Liver (tissue), 3 donors: ENCODE measurements at regions not wholly inside any gene's neighbourhood (a gene's known extent, or its start where the extent isn't known, plus 50 kb on each side); places are given as distances from the start of the nearest gene placed in this dataset.

Source experiments
- CTCF ChIP-seq: fragments of 150-350 bp; IDR thresholded peaks from 2 replicates; pipeline ENCODE4 v1.5.1; 2017; ENCODE audit warnings: improper control_type of control experiment, low read depth, low read length; ENCODE audit not compliant: missing input control
- GABPA ChIP-seq, 2 donors: IDR thresholded peaks in 1 of 2; conservative IDR thresholded peaks in 1 of 2; 2 replicates each; pipeline ENCODE4 v1.6.1; 2016; ENCODE audit warnings: antibody characterized with exemption in 2 of 2, mild to moderate bottlenecking in 1 of 2, moderate library complexity in 1 of 2
- HNF4G ChIP-seq: IDR thresholded peaks from 2 replicates; pipeline ENCODE4 v1.6.1; 2016; ENCODE audit warnings: antibody characterized with exemption
- JUND ChIP-seq, 2 donors: IDR thresholded peaks; 2 replicates each; pipeline ENCODE4 v1.6.1; 2016; ENCODE audit warnings: antibody characterized with exemption in 2 of 2
- MAX ChIP-seq: IDR thresholded peaks from 2 replicates; pipeline ENCODE4 v1.6.1; 2016; ENCODE audit warnings: antibody characterized with exemption
- RAD21 ChIP-seq, 2 donors: IDR thresholded peaks; 2 replicates each; pipeline ENCODE4 v1.6.1; 2016; ENCODE audit warnings: antibody characterized with exemption in 2 of 2, mild to moderate bottlenecking in 2 of 2
- REST ChIP-seq: IDR thresholded peaks from 2 replicates; pipeline ENCODE4 v1.6.1; 2016; ENCODE audit warnings: antibody characterized with exemption, mild to moderate bottlenecking
- RXRA ChIP-seq, 2 donors: IDR thresholded peaks; 2 replicates each; pipeline ENCODE4 v1.6.1; 2017 to 2018; ENCODE audit warnings: antibody characterized with exemption in 2 of 2, mild to moderate bottlenecking in 1 of 2
- TAF1 ChIP-seq: conservative IDR thresholded peaks from 2 replicates; pipeline ENCODE4 v1.6.1; 2016; ENCODE audit warnings: antibody characterized with exemption, mild to moderate bottlenecking
- YY1 ChIP-seq: IDR thresholded peaks from 2 replicates; pipeline ENCODE4 v1.6.1; 2016; ENCODE audit warnings: antibody characterized with exemption, mild to moderate bottlenecking
- ZBTB33 ChIP-seq: IDR thresholded peaks from 2 replicates; pipeline ENCODE4 v1.6.1; 2016; ENCODE audit warnings: antibody characterized with exemption
- donor health status: healthy.
- donor health status: healthy.

GRCh38 chr5:74042959-74043358 lies 417.0 kb downstream of the ARHGEF28 start:
- no peak for TF ChIP-seq YY1
- no peak for TF ChIP-seq REST
- TF ChIP-seq CTCF, result no peak
- TF ChIP-seq JUND (IDR thresholded peaks at IDR 0.05), result no peak
- TF ChIP-seq MAX, result no peak
- TF ChIP-seq RAD21 (IDR thresholded peaks at IDR 0.05), result no peak
- no peak for TF ChIP-seq HNF4G
- no peak for TF ChIP-seq GABPA (IDR thresholded peaks at IDR 0.05 in 1 of 2, conservative IDR thresholded peaks at IDR 0.05 in 1 of 2)
- TF ChIP-seq RXRA (IDR thresholded peaks at IDR 0.05), result no peak
- TF ChIP-seq ZBTB33, result no peak
- TF ChIP-seq TAF1, result no peak
